ENCODE measurements at regions not wholly inside any gene's neighbourhood (a gene's known extent, or its start where the extent isn't known, plus 50 kb on each side); places are given as distances from the start of the nearest gene placed in this dataset.
A peak's percentile ranks its signal among the peaks of the same experiment; 100 is the strongest.

- Histone ChIP-seq H3K4me2 (ENCODE audit: low read length, poor library complexity, severe bottlenecking) (no peak overlapping the region), H4K91ac (ENCODE audit: low read length) (no peak overlapping the region), H2BK12ac (ENCODE audit: low read length in 2 of 2) (no peak overlapping the region), H3K14ac (ENCODE audit: low read length in 2 of 2) (no peak overlapping the region), H3K4me1 (ENCODE audit: control insufficient read depth, insufficient read depth, low read depth, low read length) (peaks cover 2% of the 10 kb centered on the region), H2BK5ac (ENCODE audit: low read depth, low read length, poor library complexity, severe bottlenecking) (no peak overlapping the region), H2BK15ac (ENCODE audit: low read depth, poor library complexity, severe bottlenecking) (no peak overlapping the region), H3K4ac (ENCODE audit: low read depth in 1 of 2, low read length in 2 of 2) (no peak overlapping the region), H3K4me3 (ENCODE audit: insufficient read depth in 1 of 2, low read depth in 1 of 2, low read length in 2 of 2) (no peak overlapping the region), H3K27ac (ENCODE audit: low read length, poor library complexity, severe bottlenecking) (no peak overlapping the region), H3K36me3 (ENCODE audit: control insufficient read depth in 1 of 2, insufficient read depth in 2 of 2, low read depth in 1 of 2, low read length in 2 of 2) (peaks cover 4 to 6% of the 10 kb centered on the region in 2 experiments), H2AFZ (ENCODE audit: low read depth, low read length) (no peak overlapping the region), H2BK120ac (ENCODE audit: low read depth, low read length) (no peak overlapping the region), H3K23ac (ENCODE audit: low read length in 2 of 2) (no peak overlapping the region), H3K79me1 (replicated peaks; ENCODE audit: low read length, poor library complexity, severe bottlenecking) (peaks cover 16% of the 10 kb centered on the region), H3K18ac (ENCODE audit: low read depth in 1 of 2, low read length in 2 of 2) (no peak overlapping the region), H3K27me3 (ENCODE audit: control insufficient read depth in 1 of 2, insufficient read depth in 1 of 2, low read length in 2 of 2) (no peaks in the 10 kb centered on the region), H3K9ac (ENCODE audit: low read length) (no peak overlapping the region), H3K9me3 (ENCODE audit: control insufficient read depth, low read length) (peaks cover 30% of the 10 kb centered on the region), H4K8ac (ENCODE audit: low read length) (no peak overlapping the region), H2AK5ac (ENCODE audit: low read length, severe bottlenecking) (no peak overlapping the region)
- DNase-seq: no peak
Observed at GRCh38 chr4:122992057-122992456, 69.7 kb upstream of the NUDT6 start.

GRCh38 chr4:122992641-122993040, 70.2 kb upstream of the NUDT6 start:
- Histone ChIP-seq H3K79me1 (replicated peaks; ENCODE audit: low read length, poor library complexity, severe bottlenecking) (peaks cover 16% of the 10 kb centered on the region), H3K9ac (ENCODE audit: low read length) (no peak overlapping the region), H3K4me3 (ENCODE audit: insufficient read depth in 1 of 2, low read depth in 1 of 2, low read length in 2 of 2) (no peak overlapping the region), H3K4me2 (ENCODE audit: low read length, poor library complexity, severe bottlenecking) (no peak overlapping the region), H2AFZ (ENCODE audit: low read depth, low read length) (no peak overlapping the region), H2BK15ac (ENCODE audit: low read depth, poor library complexity, severe bottlenecking) (no peak overlapping the region), H3K36me3 (ENCODE audit: control insufficient read depth in 1 of 2, insufficient read depth in 2 of 2, low read depth in 1 of 2, low read length in 2 of 2) (peaks cover under 1 to 4% of the 10 kb centered on the region in 2 experiments), H3K4ac (ENCODE audit: low read depth in 1 of 2, low read length in 2 of 2) (no peak overlapping the region), H4K8ac (ENCODE audit: low read length) (no peak overlapping the region), H2BK12ac (ENCODE audit: low read length in 2 of 2) (no peak overlapping the region), H3K14ac (ENCODE audit: low read length in 2 of 2) (no peak overlapping the region), H2BK5ac (ENCODE audit: low read depth, low read length, poor library complexity, severe bottlenecking) (no peak overlapping the region), H3K23ac (ENCODE audit: low read length in 2 of 2) (no peak overlapping the region), H4K91ac (ENCODE audit: low read length) (no peak overlapping the region), H2BK120ac (ENCODE audit: low read depth, low read length) (no peak overlapping the region), H3K27ac (ENCODE audit: low read length, poor library complexity, severe bottlenecking) (no peak overlapping the region), H3K4me1 (ENCODE audit: control insufficient read depth, insufficient read depth, low read depth, low read length) (peaks cover 2% of the 10 kb centered on the region), H3K27me3 (ENCODE audit: control insufficient read depth in 1 of 2, insufficient read depth in 1 of 2, low read length in 2 of 2) (no peaks in the 10 kb centered on the region), H2AK5ac (ENCODE audit: low read length, severe bottlenecking) (no peak overlapping the region), H3K18ac (ENCODE audit: low read depth in 1 of 2, low read length in 2 of 2) (no peak overlapping the region), H3K9me3 (ENCODE audit: control insufficient read depth, low read length) (peaks cover 24% of the 10 kb centered on the region)
- WGBS: 80% methylated on average over 1 of the region's 2 CpGs
- no peak for DNase-seq

- no peak overlapping the region for H4K91ac ChIP-seq (ENCODE audit: low read length)
- no peak overlapping the region for H2BK15ac ChIP-seq (ENCODE audit: low read depth, poor library complexity, severe bottlenecking)
- H2BK120ac ChIP-seq (ENCODE audit: low read depth, low read length): no peak overlapping the region
- H3K36me3 ChIP-seq (ENCODE audit: control insufficient read depth in 1 of 2, insufficient read depth in 2 of 2, low read depth in 1 of 2, low read length in 2 of 2): no peaks in the 10 kb centered on the region
- no peak overlapping the region for H4K8ac ChIP-seq (ENCODE audit: low read length)
- H2BK12ac ChIP-seq (ENCODE audit: low read length in 2 of 2): no peak overlapping the region
- no peak overlapping the region for H3K4ac ChIP-seq (ENCODE audit: low read depth in 1 of 2, low read length in 2 of 2)
- H3K27ac ChIP-seq (ENCODE audit: low read length, poor library complexity, severe bottlenecking): no peak overlapping the region
- no peak overlapping the region for H3K4me2 ChIP-seq (ENCODE audit: low read length, poor library complexity, severe bottlenecking)
- no peak overlapping the region for H3K23ac ChIP-seq (ENCODE audit: low read length in 2 of 2)
- no peaks in the 10 kb centered on the region for H3K9me3 ChIP-seq (ENCODE audit: control insufficient read depth, low read length)
- no peak for DNase-seq
- H3K4me3 ChIP-seq (ENCODE audit: insufficient read depth in 1 of 2, low read depth in 1 of 2, low read length in 2 of 2): no peak overlapping the region
- 100% methylated on average over 1 of the region's 1 CpG for WGBS
- no peaks in the 10 kb centered on the region for H3K4me1 ChIP-seq (ENCODE audit: control insufficient read depth, insufficient read depth, low read depth, low read length)
- no peak overlapping the region for H2BK5ac ChIP-seq (ENCODE audit: low read depth, low read length, poor library complexity, severe bottlenecking)
- no peak overlapping the region for H2AFZ ChIP-seq (ENCODE audit: low read depth, low read length)
- no peak overlapping the region for H3K9ac ChIP-seq (ENCODE audit: low read length)
- no peak overlapping the region for H3K18ac ChIP-seq (ENCODE audit: low read depth in 1 of 2, low read length in 2 of 2)
- H3K27me3 ChIP-seq (ENCODE audit: control insufficient read depth in 1 of 2, insufficient read depth in 1 of 2, low read length in 2 of 2): no peaks in the 10 kb centered on the region
- peaks cover 2% of the 10 kb centered on the region for H3K79me1 ChIP-seq (replicated peaks; ENCODE audit: low read length, poor library complexity, severe bottlenecking)
- no peak overlapping the region for H2AK5ac ChIP-seq (ENCODE audit: low read length, severe bottlenecking)
- H3K14ac ChIP-seq (ENCODE audit: low read length in 2 of 2): no peak overlapping the region
Observed at GRCh38 chr4:122996350-122996749, 74.0 kb upstream of the NUDT6 start.

GRCh38 chr4:122997463-122998101, 75.2 kb upstream of the NUDT6 start:
- no peak overlapping the region for H3K4me3 ChIP-seq (ENCODE audit: insufficient read depth in 1 of 2, low read depth in 1 of 2, low read length in 2 of 2)
- no peaks in the 10 kb centered on the region for H3K9me3 ChIP-seq (ENCODE audit: control insufficient read depth, low read length)
- no peak overlapping the region for H4K91ac ChIP-seq (ENCODE audit: low read length)
- 100% methylated on average over 1 of the region's 2 CpGs for WGBS
- H3K4ac ChIP-seq (ENCODE audit: low read depth in 1 of 2, low read length in 2 of 2): no peak overlapping the region
- H4K8ac ChIP-seq (ENCODE audit: low read length): no peak overlapping the region
- no peak overlapping the region for H3K4me2 ChIP-seq (ENCODE audit: low read length, poor library complexity, severe bottlenecking)
- H2BK120ac ChIP-seq (ENCODE audit: low read depth, low read length): no peak overlapping the region
- H3K36me3 ChIP-seq (ENCODE audit: control insufficient read depth in 1 of 2, insufficient read depth in 2 of 2, low read depth in 1 of 2, low read length in 2 of 2): no peaks in the 10 kb centered on the region
- no peaks in the 10 kb centered on the region for H3K27me3 ChIP-seq (ENCODE audit: control insufficient read depth in 1 of 2, insufficient read depth in 1 of 2, low read length in 2 of 2)
- H2AFZ ChIP-seq (ENCODE audit: low read depth, low read length): no peak overlapping the region
- H3K9ac ChIP-seq (ENCODE audit: low read length): no peak overlapping the region
- H3K23ac ChIP-seq (ENCODE audit: low read length in 2 of 2): no peak overlapping the region
- H3K27ac ChIP-seq (ENCODE audit: low read length, poor library complexity, severe bottlenecking): no peak overlapping the region
- H3K18ac ChIP-seq (ENCODE audit: low read depth in 1 of 2, low read length in 2 of 2): no peak overlapping the region
- peak; percentile 5 for DNase-seq
- H2AK5ac ChIP-seq (ENCODE audit: low read length, severe bottlenecking): no peak overlapping the region
- no peak overlapping the region for H2BK15ac ChIP-seq (ENCODE audit: low read depth, poor library complexity, severe bottlenecking)
- H2BK5ac ChIP-seq (ENCODE audit: low read depth, low read length, poor library complexity, severe bottlenecking): peak overlapping the region; percentile 66
- no peaks in the 10 kb centered on the region for H3K4me1 ChIP-seq (ENCODE audit: control insufficient read depth, insufficient read depth, low read depth, low read length)
- H3K14ac ChIP-seq (ENCODE audit: low read length in 2 of 2): no peak overlapping the region
- no peak overlapping the region for H2BK12ac ChIP-seq (ENCODE audit: low read length in 2 of 2)
- peaks cover 2% of the 10 kb centered on the region for H3K79me1 ChIP-seq (replicated peaks; ENCODE audit: low read length, poor library complexity, severe bottlenecking)
